ENCODE measurements at regions not wholly inside any gene's neighbourhood (a gene's known extent, or its start where the extent isn't known, plus 50 kb on each side); places are given as distances from the start of the nearest gene placed in this dataset.

- TF ChIP-seq CTCF (IDR thresholded peaks at IDR 0.05), result no peak
- TF ChIP-seq POLR2A (IDR thresholded peaks at IDR 0.05), result no peak
These were observed 58.2 kb upstream of the PRR16 start for GRCh38 chr5:120405923-120406322.
